ENCODE measurements at regions not wholly inside any gene's neighbourhood (a gene's known extent, or its start where the extent isn't known, plus 50 kb on each side); places are given as distances from the start of the nearest gene placed in this dataset.

- no peak for TF ChIP-seq CTCF (IDR thresholded peaks at IDR 0.05; ENCODE audit: insufficient read depth, low read length, poor library complexity, severe bottlenecking)
- H3K36me3 ChIP-seq (ENCODE audit: control insufficient read depth, insufficient read depth, low read length): no peaks in the 10 kb centered on the region
- no peak overlapping the region for H3K4me3 ChIP-seq (ENCODE audit: low read depth, low read length)
- no peak for DNase-seq (ENCODE audit: low read depth)
- no peaks in the 10 kb centered on the region for H3K27me3 ChIP-seq (ENCODE audit: control insufficient read depth, insufficient read depth, low read length)
These were observed 73.4 kb upstream of the TEX51 start for GRCh38 chr2:126825316-126825715.

GRCh38 chr2:126826491-126826890 lies 72.2 kb upstream of the TEX51 start:
- Histone ChIP-seq H3K27me3 (ENCODE audit: control insufficient read depth, insufficient read depth, low read length) (no peaks in the 10 kb centered on the region), H3K4me3 (ENCODE audit: low read depth, low read length) (no peak overlapping the region), H3K36me3 (ENCODE audit: control insufficient read depth, insufficient read depth, low read length) (no peaks in the 10 kb centered on the region)
- no peak for DNase-seq (ENCODE audit: low read depth)
- TF ChIP-seq CTCF (IDR thresholded peaks at IDR 0.05; ENCODE audit: insufficient read depth, low read length, poor library complexity, severe bottlenecking): no peak

GRCh38 chr2:126827371-126827770 lies 71.3 kb upstream of the TEX51 start:
- Histone ChIP-seq H3K36me3 (ENCODE audit: control insufficient read depth, insufficient read depth, low read length) (no peaks in the 10 kb centered on the region), H3K27me3 (ENCODE audit: control insufficient read depth, insufficient read depth, low read length) (no peaks in the 10 kb centered on the region), H3K4me3 (ENCODE audit: low read depth, low read length) (no peak overlapping the region)
- no peak for DNase-seq (ENCODE audit: low read depth)
- no peak for TF ChIP-seq CTCF (IDR thresholded peaks at IDR 0.05; ENCODE audit: insufficient read depth, low read length, poor library complexity, severe bottlenecking)

- no peak for TF ChIP-seq CTCF (IDR thresholded peaks at IDR 0.05; ENCODE audit: insufficient read depth, low read length, poor library complexity, severe bottlenecking)
- Histone ChIP-seq H3K4me3 (ENCODE audit: low read depth, low read length) (no peak overlapping the region), H3K36me3 (ENCODE audit: control insufficient read depth, insufficient read depth, low read length) (no peaks in the 10 kb centered on the region), H3K27me3 (ENCODE audit: control insufficient read depth, insufficient read depth, low read length) (no peaks in the 10 kb centered on the region)
- DNase-seq (ENCODE audit: low read depth): no peak
These were observed 70.6 kb upstream of the TEX51 start for GRCh38 chr2:126828051-126828450.

- no peak for DNase-seq (ENCODE audit: low read depth)
- Histone ChIP-seq H3K27me3 (ENCODE audit: control insufficient read depth, insufficient read depth, low read length) (no peaks in the 10 kb centered on the region), H3K4me3 (ENCODE audit: low read depth, low read length) (no peak overlapping the region), H3K36me3 (ENCODE audit: control insufficient read depth, insufficient read depth, low read length) (no peaks in the 10 kb centered on the region)
- TF ChIP-seq CTCF (IDR thresholded peaks at IDR 0.05; ENCODE audit: insufficient read depth, low read length, poor library complexity, severe bottlenecking): no peak
These were observed 70.2 kb upstream of the TEX51 start for GRCh38 chr2:126828491-126828890.

GRCh38 chr2:126831234-126832005 lies 67.3 kb upstream of the TEX51 start:
- no peaks in the 10 kb centered on the region for H3K27me3 ChIP-seq (ENCODE audit: control insufficient read depth, insufficient read depth, low read length)

More at GRCh38 chr2:126831234-126832005, 67.3 kb upstream of the TEX51 start:
- DNase-seq (ENCODE audit: low read depth): no peak
- no peak for TF ChIP-seq CTCF (IDR thresholded peaks at IDR 0.05; ENCODE audit: insufficient read depth, low read length, poor library complexity, severe bottlenecking)
- Histone ChIP-seq H3K4me3 (ENCODE audit: low read depth, low read length) (no peak overlapping the region), H3K36me3 (ENCODE audit: control insufficient read depth, insufficient read depth, low read length) (no peaks in the 10 kb centered on the region)

All from kidney epithelial cell (primary cell).